ENCODE measurements at regions not wholly inside any gene's neighbourhood (a gene's known extent, or its start where the extent isn't known, plus 50 kb on each side); places are given as distances from the start of the nearest gene placed in this dataset.
"Not testable (repeated sequence)": the region's sequence is repeated elsewhere in the genome, so short reads cannot be mapped to it uniquely, and the experiment has no call there.

- DNase-seq: no peak
Measured at GRCh38 chr6:113057567-113058053, 710.5 kb downstream of the RFPL4B start.

- no peak for DNase-seq
Measured at GRCh38 chr6:113060664-113061063, 713.5 kb downstream of the RFPL4B start.

- DNase-seq: no peak
Measured at GRCh38 chr6:113065611-113066010, 718.5 kb downstream of the RFPL4B start.

- no peak for DNase-seq
Measured at GRCh38 chr6:113067612-113068275, 720.6 kb downstream of the RFPL4B start.

GRCh38 chr6:113068570-113068969 lies 721.4 kb downstream of the RFPL4B start:
- no peak for DNase-seq

GRCh38 chr6:113070681-113071080 lies 723.6 kb downstream of the RFPL4B start:
- DNase-seq: not testable (repeated sequence)

GRCh38 chr6:113073611-113074191 lies 726.6 kb downstream of the RFPL4B start:
- DNase-seq: no peak

- no peak for DNase-seq
Measured at GRCh38 chr6:113076116-113076515, 729.0 kb downstream of the RFPL4B start.

GRCh38 chr6:113076816-113077215 lies 729.7 kb downstream of the RFPL4B start:
- DNase-seq: no peak

GRCh38 chr6:113077794-113078193 lies 730.7 kb downstream of the RFPL4B start:
- no peak for DNase-seq

GRCh38 chr6:113078791-113079190 lies 731.7 kb downstream of the RFPL4B start:
- no peak for DNase-seq

GRCh38 chr6:113082745-113083144 lies 735.6 kb downstream of the RFPL4B start:
- no peak for DNase-seq

- no peak for DNase-seq
Measured at GRCh38 chr6:113083947-113084346, 736.8 kb downstream of the RFPL4B start.

GRCh38 chr6:113089056-113089455 lies 741.9 kb downstream of the RFPL4B start:
- DNase-seq: no peak

- DNase-seq: no peak
Measured at GRCh38 chr6:113092795-113093194, 745.7 kb downstream of the RFPL4B start.

- DNase-seq: no peak
Measured at GRCh38 chr6:113094779-113095178, 747.6 kb downstream of the RFPL4B start.

- no peak for DNase-seq
Measured at GRCh38 chr6:113095841-113096240, 748.7 kb downstream of the RFPL4B start.

GRCh38 chr6:113102761-113103160 lies 754.4 kb upstream of the MARCKS start:
- DNase-seq: no peak

GRCh38 chr6:113103634-113104361 lies 753.3 kb upstream of the MARCKS start:
- no peak for DNase-seq

GRCh38 chr6:113104541-113104940 lies 752.6 kb upstream of the MARCKS start:
- no peak for DNase-seq

- no peak for DNase-seq
Measured at GRCh38 chr6:113104951-113105350, 752.2 kb upstream of the MARCKS start.

- no peak for DNase-seq
Measured at GRCh38 chr6:113110211-113110610, 746.9 kb upstream of the MARCKS start.

- DNase-seq: no peak
Measured at GRCh38 chr6:113111550-113111949, 745.6 kb upstream of the MARCKS start.

- no peak for DNase-seq
Measured at GRCh38 chr6:113112086-113112485, 745.1 kb upstream of the MARCKS start.
